GM21367 (cell line): ENCODE measurements at regions not wholly inside any gene's neighbourhood (a gene's known extent, or its start where the extent isn't known, plus 50 kb on each side); places are given as distances from the start of the nearest gene placed in this dataset.
"Not testable (repeated sequence)": the region's sequence is repeated elsewhere in the genome, so short reads cannot be mapped to it uniquely, and the experiment has no call there.

ENCODE experiments used
- ATAC-seq: cut with Tn5 transposase; IDR thresholded peaks from one replicate; pipeline ENCODE4 v1.9.1; 2021; ENCODE audit not compliant: unreplicated experiment

DNA sequence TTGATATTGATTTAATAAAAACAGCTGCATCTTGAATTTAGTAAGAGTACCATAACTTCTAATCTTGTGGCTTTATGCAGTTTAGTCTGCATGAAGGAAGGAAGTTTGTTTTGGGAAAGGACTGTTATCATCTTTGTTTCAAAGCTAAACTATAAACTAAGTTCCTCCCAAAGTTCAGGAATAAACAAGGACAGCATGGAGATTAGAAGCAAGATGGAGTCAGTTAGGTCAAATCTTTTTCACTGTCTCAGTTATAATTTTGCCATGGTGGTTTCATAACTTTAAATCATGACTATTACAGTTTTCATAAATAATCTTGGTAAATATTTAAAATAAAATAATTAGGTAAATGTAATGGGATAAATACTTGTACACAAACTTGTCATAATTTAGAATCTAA is 189.9 kb upstream of the ETV3 start:
- ATAC-seq = not testable (repeated sequence)

DNA sequence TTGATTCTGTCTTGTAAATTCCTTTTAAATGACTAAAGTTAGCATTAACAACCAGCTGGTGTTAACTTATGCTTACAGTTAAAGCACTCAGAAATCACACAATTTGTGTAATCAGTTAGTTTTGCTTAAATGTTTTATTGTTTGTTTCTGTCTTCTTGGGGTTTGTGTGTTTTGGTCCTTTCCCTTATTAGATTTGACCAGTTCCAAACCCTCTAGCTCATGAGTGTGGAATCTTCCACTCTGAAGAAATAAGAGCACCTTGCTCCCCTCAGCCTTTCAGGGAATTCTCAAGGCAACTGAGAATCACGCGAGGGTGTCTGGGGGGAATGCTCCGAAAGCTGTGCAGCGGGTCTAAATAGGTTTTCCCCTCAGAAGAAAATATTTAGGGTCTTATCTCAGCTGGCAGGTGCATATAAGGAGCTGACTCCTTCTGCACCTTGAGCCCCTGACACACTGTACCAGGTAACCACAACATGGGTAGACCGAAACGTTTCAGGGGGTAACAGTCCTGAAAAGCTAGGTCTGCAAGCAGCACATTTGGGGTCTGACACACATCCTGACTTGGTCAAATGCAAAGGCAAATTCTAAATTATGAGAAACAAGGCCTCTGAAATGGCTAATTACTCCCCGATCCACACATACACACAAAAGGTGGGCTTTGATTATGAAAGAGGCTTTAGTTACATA is 188.1 kb upstream of the ETV3 start:
- no peak for ATAC-seq

DNA sequence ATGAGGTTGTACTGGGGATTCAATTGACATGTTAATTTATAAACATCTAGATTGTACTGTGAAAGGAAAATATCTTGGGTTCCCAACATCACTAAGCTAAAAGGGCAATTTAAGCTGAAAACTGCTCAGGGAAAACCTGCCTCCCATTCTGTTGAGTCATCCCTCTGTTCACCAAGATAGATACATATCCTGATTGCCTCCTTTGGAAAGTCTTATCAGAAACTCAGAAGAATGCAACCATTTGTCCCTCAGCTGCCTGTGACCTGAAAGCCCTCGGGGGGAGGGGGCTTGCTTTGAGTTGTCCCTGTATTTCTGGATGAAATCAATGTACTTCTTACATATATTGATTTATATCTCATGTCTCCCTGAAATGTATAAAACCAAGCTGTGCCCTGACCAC is 187.0 kb upstream of the ETV3 start:
- no peak for ATAC-seq

DNA sequence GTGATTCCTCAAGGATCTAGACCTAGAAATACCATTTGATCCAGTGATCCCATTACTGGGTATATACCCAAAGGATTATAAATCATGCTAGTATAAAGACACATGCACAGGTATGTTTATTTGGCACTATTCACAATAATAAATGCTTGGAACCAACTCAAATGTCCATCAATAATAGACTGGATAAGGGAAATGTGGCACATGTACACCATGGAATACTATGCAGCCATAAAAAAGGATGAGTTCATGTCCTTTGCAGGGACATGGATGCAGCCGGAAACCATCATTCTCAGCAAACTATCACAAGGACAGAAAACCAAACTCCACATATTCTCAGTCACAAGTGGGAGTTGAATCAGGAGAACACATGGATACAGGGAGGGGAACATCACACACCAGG is 183.8 kb upstream of the ETV3 start:
- ATAC-seq = not testable (repeated sequence)

DNA sequence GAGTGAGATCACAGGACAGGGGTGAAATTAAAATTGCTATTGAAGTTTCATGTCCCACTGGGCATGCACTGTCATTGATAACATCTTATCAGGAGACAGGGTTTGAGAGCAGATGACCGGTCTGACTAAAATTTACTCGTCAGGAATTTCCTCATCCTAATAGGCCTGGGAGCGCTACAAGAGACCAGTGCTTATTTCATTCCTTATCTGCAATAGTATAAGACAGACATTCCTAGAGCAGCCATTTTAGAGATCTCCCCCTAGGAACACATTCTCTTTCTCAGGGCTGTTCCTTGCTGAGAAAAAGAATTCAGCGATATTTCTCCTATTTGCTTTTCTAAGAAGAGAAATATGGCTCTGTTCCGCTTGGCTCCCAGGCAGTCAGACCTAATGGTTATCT is 181.4 kb upstream of the ETV3 start:
- ATAC-seq = no peak

DNA sequence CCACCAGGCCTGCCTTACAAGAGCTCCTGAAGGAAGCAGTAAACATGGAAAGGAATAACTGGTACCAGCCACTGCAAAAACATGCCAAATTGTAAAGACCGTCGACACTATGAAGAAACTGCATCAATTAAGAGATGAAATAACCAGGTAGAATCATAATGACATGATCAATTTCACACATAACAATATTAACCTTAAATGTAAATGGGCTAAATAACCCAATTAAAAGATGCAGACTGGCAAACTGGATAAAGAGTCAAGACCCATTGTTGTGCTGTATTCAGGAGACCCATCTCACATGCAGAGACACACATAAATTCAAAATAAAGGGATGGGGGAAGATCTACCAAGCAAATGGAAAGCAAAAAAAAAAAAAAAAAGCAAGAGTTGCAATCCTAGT is 179.0 kb upstream of the ETV3 start:
- ATAC-seq = not testable (repeated sequence)

DNA sequence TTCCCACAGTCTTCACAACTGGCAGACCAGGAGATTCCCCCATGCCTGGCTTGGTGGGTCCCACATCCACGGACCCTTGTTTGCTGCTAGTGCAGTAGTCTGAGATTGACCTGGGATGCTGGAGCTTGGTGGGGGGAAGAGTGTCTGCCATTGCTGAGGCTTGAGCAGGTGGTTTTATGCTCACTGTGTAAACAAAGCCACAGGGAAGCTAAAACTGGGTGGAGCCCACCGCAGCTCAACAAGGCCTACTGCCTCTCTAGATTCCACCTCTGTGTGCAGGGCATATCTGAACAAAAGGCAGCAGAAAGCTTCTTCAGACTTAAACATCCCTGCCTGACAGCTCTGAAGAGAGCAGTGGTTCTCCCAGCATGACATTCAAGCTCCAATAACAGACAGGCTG is 177.3 kb upstream of the ETV3 start:
- no peak for ATAC-seq

DNA sequence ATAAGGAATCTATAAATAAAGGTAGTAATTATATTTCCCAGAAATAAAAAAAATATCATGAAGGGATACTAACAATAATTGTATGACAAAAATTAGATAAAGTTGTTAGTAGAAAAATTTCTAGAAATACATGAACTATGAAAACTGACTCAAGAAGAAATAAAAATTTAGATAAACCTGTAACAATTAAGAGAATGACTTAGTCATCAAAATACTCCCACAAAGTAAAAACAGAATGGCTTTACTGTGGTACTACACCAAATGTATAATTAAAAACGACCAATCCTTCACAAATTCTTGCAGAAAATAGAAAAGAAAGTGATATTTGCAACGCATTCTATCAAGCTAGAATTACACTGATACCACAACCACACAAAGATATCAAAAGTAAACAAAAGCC is 176.2 kb upstream of the ETV3 start:
- ATAC-seq = no peak

DNA sequence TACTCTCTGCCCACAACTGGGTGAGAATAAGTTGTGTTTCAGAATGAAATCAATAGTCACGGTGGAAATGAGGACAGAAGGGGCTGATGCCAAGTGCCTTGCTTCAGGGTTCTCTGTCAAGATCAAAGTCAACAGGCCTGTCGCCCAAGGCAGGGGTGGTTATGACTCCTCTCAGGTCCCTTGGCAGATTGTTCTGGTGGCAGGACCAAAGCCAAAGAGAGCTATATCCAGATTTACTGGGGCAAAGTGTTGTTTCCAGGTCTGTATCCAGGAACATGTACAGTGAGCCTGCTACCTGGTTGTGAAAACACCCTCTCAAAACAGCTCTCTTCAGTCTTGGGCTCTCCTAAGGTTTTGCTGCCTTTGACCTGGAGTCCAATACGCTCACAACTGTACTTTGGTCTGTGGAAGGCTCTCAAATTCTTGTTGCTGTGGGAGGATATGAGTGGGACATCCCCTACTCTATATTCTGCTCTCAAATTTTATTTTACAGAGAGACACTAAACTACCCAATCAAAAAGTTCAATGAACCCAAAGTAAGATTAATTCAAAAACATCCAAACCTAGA is 175.1 kb upstream of the ETV3 start:
- ATAC-seq = no peak

DNA sequence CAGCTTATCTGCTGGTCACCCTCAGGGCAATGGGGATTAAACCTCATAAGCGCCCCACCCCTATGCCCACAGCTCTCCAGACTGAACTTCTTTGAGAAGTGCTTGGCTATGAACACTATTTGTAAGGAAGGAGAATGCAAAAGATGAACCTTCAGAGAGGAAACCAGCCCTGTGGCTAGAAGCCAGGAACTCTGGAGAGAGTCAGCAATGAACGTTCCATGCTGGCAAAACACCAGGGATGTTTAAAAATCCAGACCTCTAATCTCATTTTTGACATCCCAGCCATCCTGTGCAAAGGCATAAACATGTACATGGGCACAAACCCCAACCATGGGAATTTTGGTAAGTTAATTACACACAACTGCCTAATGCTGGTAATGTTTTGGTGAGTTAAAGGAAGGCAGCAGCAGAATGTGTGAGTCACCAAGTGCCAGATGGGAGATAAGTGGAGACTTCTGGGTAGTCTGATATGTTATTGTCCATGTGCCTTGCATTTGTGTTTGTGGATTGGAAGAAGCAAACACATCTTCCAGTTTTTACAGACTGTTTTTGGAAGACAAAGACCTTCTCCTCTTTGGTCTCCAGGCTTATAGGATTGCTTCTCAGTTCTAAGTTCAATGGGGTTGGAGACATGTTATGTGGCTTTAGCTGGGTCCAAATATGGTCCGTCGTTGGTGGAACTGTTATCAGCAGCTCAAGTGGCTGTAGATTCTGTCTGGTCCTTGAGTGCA is 174.1 kb upstream of the ETV3 start:
- no peak for ATAC-seq

DNA sequence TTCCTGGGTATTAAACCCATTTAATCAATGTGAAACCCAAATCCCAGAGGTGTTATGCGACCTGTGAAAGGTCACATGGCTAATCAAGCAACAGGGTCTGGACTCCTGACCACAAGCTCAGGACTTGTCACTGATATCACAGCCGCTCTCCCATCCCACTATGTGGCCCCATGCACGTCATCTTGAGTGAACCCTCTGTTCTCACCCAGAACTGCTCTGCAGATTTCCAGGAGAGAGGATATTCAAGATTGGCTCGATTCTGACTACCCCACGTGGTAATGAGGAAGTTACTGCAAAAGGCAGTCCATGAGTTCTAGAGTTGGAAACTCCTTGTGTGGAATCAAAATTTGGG is 173.5 kb upstream of the ETV3 start:
- no peak for ATAC-seq

DNA sequence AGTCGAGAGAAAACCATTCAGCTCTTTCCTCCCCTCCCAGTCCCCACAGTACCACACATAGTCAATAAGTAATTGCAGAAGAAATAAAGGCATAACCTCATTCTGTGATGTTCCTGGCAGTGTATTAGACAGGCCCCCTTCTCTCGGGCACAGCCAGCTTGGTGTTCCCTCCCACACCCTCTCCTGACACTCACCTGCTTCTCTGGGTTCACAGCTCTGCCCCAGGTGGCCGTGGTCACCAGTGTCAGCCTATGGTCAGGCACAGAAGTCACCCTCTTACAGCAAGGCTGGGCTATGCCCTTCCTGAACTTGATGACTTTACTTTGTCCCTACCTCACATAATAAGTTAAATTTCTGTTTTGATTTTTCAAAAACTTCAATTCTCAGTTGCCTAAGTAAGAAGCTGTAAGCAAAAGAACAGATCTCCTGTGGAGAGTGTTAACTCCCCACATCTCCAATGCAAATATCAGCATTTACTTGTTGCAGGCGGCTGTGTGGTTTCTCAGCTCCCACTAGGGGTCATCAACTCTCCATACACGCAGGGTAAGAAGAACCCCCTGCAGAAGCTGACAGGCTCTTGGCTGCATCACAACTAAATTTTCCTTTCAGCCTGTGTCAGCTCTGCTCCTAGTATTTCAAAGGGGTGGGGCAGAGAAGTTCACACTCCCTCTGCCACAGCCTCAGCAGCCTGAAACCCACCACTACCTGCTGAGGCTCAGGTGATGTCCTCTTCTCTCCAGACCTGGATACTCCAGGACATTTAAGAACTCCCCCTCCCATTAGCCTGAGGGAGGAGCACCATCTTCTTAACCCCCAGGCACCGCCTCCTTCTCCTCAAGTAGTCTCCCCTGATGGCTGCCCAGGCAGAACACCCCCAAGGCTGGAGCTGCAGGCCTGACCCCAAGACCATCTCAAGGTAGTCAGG is 172.9 kb upstream of the ETV3 start:
- ATAC-seq = not testable (repeated sequence)

DNA sequence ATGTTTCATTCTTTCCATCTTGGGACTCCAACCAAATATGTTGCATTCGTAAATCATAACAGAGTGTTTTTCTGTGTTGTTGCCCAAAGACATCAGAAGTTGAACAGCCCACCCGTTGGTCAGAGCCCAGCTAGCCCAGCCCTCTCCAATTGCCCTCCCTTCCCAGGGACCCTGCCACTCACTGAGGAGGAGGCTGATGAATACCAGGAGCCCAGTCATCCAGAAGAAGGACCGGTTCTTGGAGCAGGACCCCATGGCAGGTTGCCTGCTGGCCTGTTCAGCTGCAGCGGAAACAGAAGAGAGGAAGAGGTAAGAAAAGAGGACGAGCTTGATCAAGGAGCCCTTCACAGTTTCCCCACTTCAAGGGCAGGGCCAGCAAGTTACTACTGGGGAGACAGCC is 172.2 kb upstream of the ETV3 start:
- ATAC-seq = no peak

DNA sequence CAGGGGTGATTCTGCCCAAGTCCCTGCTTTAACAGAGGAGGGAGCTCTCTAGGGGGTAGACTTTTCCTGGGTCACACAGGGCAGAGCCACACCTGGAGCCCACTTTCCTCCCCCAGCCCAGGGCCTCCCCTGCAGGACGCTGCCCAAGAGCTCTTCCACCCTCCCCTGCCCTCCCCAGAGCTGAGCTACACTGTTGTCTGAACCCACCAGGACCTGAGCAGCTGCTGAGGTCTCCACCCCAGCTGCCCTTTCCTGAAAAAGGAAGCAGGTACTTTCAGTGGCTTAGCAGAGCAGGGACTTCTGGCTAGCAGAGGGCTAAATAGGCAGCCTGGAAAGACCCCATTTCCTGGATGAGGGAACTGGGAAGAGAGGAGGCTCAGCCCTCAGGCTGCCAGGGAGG is 169.3 kb upstream of the ETV3 start:
- ATAC-seq = peak; percentile 58

DNA sequence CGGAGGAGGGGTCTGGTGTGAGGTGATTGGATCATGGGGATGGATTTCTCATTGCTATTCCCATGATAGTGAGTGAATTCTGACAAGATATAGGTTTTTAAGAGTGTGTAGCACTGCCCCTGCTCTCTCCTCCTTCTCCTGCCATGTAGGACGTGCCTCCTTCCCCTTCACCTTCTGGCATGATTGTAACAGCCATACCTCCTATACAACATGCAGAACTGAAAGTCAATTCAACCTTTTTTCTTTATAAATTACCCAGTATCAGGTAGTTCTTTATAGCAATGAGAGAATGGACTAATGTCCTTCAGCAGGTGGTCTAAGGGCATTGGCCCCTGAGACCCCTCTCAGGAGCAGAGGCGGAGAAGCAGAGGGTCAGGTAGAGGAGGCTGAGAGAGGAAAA is 168.7 kb upstream of the ETV3 start:
- no peak for ATAC-seq

DNA sequence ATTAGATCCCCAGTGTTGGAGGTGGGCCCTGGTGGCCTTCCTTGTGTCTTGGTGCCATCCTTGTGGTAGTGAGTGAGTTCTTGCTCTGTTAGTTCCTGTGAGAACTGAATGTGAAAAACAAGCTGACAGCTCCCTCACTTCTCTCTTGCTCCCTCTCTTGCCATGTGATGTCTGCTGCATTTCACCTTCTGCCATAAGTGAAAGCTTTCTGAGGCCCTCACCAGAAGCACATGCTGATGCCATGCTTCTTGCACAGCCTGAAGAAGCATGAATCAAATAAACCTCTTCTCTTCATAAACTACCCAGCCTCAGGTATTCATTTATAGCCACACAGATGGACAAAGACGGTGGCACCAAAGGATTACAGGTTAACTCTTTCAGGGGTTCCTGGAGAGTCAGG is 166.1 kb upstream of the ETV3 start:
- no peak for ATAC-seq

DNA sequence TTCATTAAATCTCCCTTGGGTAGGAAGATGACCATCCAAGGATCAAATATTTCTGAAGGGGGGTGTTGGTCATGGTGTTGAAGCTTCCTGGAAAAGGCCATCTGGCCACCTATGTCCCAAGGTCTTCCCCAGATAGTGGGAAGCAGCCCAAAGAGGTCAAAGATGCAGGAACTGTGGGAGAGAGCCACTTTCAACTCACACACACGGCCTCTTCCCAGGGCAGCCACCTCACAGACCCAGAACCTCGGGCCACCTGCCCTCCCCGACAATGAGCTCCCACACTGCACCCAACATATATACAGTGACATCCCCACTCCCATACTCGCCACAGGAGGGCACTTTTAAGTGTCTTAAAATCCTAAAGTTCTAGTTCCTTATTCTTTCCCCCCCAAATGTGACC is 164.5 kb upstream of the ETV3 start:
- ATAC-seq = no peak

DNA sequence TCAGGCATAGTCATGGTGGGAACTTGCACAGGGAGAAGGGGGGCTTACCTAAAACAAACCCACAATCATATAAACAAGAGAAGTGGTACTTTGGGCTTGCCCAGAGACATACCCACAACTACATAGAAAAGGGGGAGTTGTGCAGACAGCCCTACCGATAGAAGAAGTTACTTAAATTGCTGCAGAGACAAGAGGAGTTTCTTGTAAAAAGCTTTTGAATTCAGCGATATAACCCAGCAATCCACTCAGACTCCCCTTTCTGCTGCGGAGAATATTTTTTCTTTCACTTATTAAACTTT is 164.0 kb upstream of the ETV3 start:
- no peak for ATAC-seq

DNA sequence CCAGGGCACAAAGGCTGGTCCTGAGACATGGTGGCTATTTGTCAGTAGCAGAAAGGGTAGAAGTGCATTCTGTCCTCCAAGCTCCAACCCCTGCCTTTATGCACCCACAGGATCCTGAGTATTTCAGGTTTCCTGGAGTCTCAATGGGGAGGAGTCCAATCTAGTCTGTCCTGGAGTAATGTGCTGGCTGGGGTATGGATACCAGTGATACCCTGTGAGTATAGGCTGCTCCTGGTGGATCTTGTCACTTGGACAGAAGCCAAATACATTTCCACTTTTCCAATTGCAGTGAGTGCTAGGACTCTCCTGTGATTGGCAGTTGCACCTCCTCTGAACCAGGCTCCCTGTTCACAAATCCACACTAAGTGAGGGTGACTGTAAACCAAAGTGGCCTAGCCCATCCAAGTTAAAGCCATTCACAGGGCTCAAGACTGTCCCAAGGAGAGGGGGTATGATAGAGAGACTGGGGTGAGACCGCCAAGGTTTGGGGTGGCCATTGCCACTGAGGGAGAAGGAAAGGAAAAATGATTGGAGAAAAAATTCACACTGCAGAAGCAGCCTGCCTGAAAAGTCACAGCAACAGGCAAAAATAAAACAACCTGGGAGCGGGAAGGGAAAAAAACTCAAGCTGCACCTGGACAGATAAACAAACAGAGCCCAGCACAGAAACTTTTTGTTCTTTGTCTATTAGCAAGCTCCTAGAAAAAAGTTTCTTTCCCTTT is 163.4 kb upstream of the ETV3 start:
- ATAC-seq = no peak

DNA sequence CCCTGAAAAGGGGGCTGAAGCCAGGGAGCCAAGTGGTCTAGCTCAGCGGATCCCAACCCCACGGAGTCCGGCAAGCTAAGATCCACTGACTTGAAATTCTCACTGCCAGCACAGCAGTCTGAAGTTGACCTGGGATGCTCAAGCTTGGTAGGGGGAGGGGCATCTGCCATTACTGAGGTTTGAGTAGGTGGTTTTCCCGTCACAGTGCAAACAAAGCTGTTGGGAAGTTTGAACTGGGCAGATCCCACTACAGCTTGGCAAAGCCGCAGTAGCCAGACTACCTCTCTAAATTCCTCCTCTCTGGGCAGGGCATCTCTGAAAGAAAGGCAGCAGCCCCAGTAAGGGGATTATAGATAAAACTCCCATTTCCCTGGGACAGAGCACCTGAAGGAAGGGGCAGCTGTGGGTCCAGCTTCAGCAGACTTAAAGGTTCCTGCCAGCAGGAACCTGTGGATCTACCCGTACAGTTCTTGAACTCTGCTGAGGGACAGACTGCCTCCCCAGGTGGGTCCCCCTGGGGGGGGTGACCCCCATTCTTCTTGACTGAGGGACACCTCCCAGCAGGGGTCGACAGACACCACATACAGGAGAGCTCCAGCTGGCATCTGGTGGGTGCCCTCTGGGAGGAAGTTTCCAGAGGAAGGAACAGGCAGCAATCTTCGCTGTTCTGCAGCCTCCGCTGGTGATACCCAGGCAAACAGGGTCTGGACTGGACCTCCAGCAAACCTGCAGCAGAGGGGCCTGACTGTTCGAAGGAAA is 156.4 kb upstream of the ETV3 start:
- not testable (repeated sequence) for ATAC-seq
